Esophagus squamous epithelium (tissue), 4 donors: ENCODE measurements at regions not wholly inside any gene's neighbourhood (a gene's known extent, or its start where the extent isn't known, plus 50 kb on each side); places are given as distances from the start of the nearest gene placed in this dataset.

ENCODE experiments used
- POLR2A ChIP-seq, 4 donors: fragments of 450-650 bp; IDR thresholded peaks; one replicate each; pipeline ENCODE4 v1.6.1; 2017; ENCODE audit warnings: antibody characterized with exemption in 4 of 4, mild to moderate bottlenecking in 4 of 4, moderate library complexity in 3 of 4
- TF ChIP-seq, protein P1 (sequence below), 6 experiments: fragments of 450-650 bp in 4 of 6; fragments of 200-600 bp in 2 of 6; sonication (generic) in 2 of 6; IDR thresholded peaks; one replicate each; pipeline ENCODE4 v1.5.1; 2016 to 2019; ENCODE audit warnings: antibody characterized with exemption in 6 of 6, mild to moderate bottlenecking in 4 of 6, moderate library complexity in 4 of 6

DNA sequence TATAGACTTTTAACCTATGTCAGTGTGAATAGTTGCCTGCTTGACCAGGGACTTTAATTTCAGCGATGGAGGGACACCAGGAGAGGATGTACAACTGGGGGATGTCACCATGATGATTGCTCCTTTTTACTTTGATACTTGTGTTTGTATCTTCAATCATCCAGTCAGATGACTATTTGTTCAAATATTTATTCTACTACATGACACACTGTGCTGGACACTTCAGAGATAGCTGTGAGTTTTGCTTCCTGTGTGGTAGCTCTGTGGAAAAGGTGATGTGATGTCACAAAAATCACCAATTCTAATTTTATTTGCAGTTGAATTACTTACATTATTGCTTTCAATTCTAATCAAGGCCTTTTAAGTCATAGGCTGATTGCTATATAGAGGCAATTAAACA, 62.7 kb upstream of the CREB5 start:
- TF ChIP-seq, protein P1, sequence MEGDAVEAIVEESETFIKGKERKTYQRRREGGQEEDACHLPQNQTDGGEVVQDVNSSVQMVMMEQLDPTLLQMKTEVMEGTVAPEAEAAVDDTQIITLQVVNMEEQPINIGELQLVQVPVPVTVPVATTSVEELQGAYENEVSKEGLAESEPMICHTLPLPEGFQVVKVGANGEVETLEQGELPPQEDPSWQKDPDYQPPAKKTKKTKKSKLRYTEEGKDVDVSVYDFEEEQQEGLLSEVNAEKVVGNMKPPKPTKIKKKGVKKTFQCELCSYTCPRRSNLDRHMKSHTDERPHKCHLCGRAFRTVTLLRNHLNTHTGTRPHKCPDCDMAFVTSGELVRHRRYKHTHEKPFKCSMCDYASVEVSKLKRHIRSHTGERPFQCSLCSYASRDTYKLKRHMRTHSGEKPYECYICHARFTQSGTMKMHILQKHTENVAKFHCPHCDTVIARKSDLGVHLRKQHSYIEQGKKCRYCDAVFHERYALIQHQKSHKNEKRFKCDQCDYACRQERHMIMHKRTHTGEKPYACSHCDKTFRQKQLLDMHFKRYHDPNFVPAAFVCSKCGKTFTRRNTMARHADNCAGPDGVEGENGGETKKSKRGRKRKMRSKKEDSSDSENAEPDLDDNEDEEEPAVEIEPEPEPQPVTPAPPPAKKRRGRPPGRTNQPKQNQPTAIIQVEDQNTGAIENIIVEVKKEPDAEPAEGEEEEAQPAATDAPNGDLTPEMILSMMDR (IDR thresholded peaks at IDR 0.05), result no peak
- no peak for TF ChIP-seq POLR2A (IDR thresholded peaks at IDR 0.05)
